ENCODE measurements at regions not wholly inside any gene's neighbourhood (a gene's known extent, or its start where the extent isn't known, plus 50 kb on each side); places are given as distances from the start of the nearest gene placed in this dataset.

- Histone ChIP-seq H3K4me3 (replicated peaks in 1 of 3; ENCODE audit: insufficient read depth in 1 of 3, low read depth in 2 of 3, low read length in 3 of 3) (no peak overlapping the region), H3K9me3 (ENCODE audit: low read length) (no peaks in the 10 kb centered on the region), H3K9ac (ENCODE audit: insufficient read depth, low read depth, low read length) (no peak overlapping the region), H2AFZ (ENCODE audit: low read length) (no peak overlapping the region), H3K36me3 (replicated peaks in 1 of 2; ENCODE audit: control insufficient read depth in 1 of 2, insufficient read depth in 2 of 2, low read length in 2 of 2) (no peaks in the 10 kb centered on the region), H4K20me1 (ENCODE audit: insufficient read depth, low read length) (no peaks in the 10 kb centered on the region), H3K27ac (ENCODE audit: extremely low read length, insufficient read depth, low read length) (no peak overlapping the region), H3K4me1 (ENCODE audit: insufficient read depth, low read length) (no peaks in the 10 kb centered on the region), H3K4me2 (ENCODE audit: low read depth, low read length) (no peak overlapping the region), H3K27me3 (ENCODE audit: control insufficient read depth in 1 of 2, insufficient read depth in 2 of 2, low read length in 2 of 2) (no peaks in the 10 kb centered on the region), H3K79me2 (ENCODE audit: insufficient read depth, low read length) (no peaks in the 10 kb centered on the region)
- BruUV-seq (replicated peaks): no TSS peak
- intact Hi-C loops (cut with micrococcal nuclease; ENCODE audit: unreplicated experiment) (no loop called here), in situ Hi-C loops (cut with HindIII; ENCODE audit: extremely low pct_ligation_motif_present, low pct_unique_long_range_greater_than_20kb) (no loop called here)
- POLR2A ChIA-PET: no interaction called here
- no peak for ATAC-seq
- no peak for FAIRE-seq
- TF ChIP-seq ZNF761 (CRISPR knock-in tag; conservative IDR thresholded peaks at IDR 0.05): no peak
- TF ChIP-seq ATRX (CRISPR knock-in tag; IDR thresholded peaks at IDR 0.05; ENCODE audit: borderline replicate concordance): no peak
- no peak for TF ChIP-seq PATZ1 (CRISPR knock-in tag; IDR thresholded peaks at IDR 0.05)
- TF ChIP-seq ZNF18 (CRISPR knock-in tag; IDR thresholded peaks at IDR 0.05; ENCODE audit: insufficient replicate concordance): no peak
- no peak for TF ChIP-seq HNF4A (CRISPR knock-in tag; IDR thresholded peaks at IDR 0.05)
- TF ChIP-seq HMGXB3 (CRISPR knock-in tag; IDR thresholded peaks at IDR 0.05; ENCODE audit: borderline replicate concordance): no peak
- no peak for TF ChIP-seq ZNF562 (CRISPR knock-in tag; IDR thresholded peaks at IDR 0.05; ENCODE audit: borderline replicate concordance)
- TF ChIP-seq ZNF572 (CRISPR knock-in tag; IDR thresholded peaks at IDR 0.05): no peak
- TF ChIP-seq ZNF619 (CRISPR knock-in tag; IDR thresholded peaks at IDR 0.05): no peak
- TF ChIP-seq ZBTB39 (CRISPR knock-in tag; IDR thresholded peaks at IDR 0.05): no peak
- TF ChIP-seq HOXA3 (CRISPR knock-in tag; IDR thresholded peaks at IDR 0.05): no peak
- CTCF ChIA-PET (ENCODE audit: low intra/inter-chr PET ratio, low total read pairs): no interaction called here
- WGBS (ENCODE audit: low lambda C conversion rate): 53% methylated on average over 7 of the region's 7 CpGs
- DNase-seq (ENCODE audit: low spot score): no peak
Measured at GRCh38 chr13:74687442-74688182, 553.4 kb upstream of the KLF12 start.
